SJSA1 (cell line): ENCODE measurements at regions not wholly inside any gene's neighbourhood (a gene's known extent, or its start where the extent isn't known, plus 50 kb on each side); places are given as distances from the start of the nearest gene placed in this dataset.
A peak's percentile ranks its signal among the peaks of the same experiment; 100 is the strongest.

Experiments
- DNase-seq, 2 experiments: peaks; one replicate each; pipeline ENCODE4 v3.0.0-alpha.2; 2015 to 2020; ENCODE audit warnings: low spot score in 2 of 2, low read depth in 1 of 2
- H3K27ac ChIP-seq: fragments of 250-450 bp; sonication (Bioruptor Pico); 2 replicates; pipeline ENCODE4 v1.5.1; 2020; ENCODE audit warnings: mild to moderate bottlenecking, moderate library complexity
- H3K27me3 ChIP-seq: fragments of 250-450 bp; sonication (Bioruptor Pico); replicated peaks from 2 replicates; pipeline ENCODE4 v1.5.1; 2020; ENCODE audit warnings: mild to moderate bottlenecking, moderate library complexity
- H3K36me3 ChIP-seq: fragments of 250-450 bp; sonication (Bioruptor Pico); 2 replicates; pipeline ENCODE4 v1.5.1; 2020; ENCODE audit warnings: mild to moderate bottlenecking
- H3K4me1 ChIP-seq: fragments of 250-450 bp; sonication (Bioruptor Pico); replicated peaks from 2 replicates; pipeline ENCODE4 v1.6.1; 2021; ENCODE audit warnings: mild to moderate bottlenecking
- H3K4me3 ChIP-seq: fragments of 250-450 bp; sonication (Bioruptor Pico); 2 replicates; pipeline ENCODE4 v1.5.1; 2020; ENCODE audit warnings: mild to moderate bottlenecking
- H3K9me3 ChIP-seq: fragments of 250-450 bp; sonication (Bioruptor Pico); replicated peaks from 2 replicates; pipeline ENCODE4 v1.5.1; 2020; ENCODE audit warnings: mild to moderate bottlenecking

DNA sequence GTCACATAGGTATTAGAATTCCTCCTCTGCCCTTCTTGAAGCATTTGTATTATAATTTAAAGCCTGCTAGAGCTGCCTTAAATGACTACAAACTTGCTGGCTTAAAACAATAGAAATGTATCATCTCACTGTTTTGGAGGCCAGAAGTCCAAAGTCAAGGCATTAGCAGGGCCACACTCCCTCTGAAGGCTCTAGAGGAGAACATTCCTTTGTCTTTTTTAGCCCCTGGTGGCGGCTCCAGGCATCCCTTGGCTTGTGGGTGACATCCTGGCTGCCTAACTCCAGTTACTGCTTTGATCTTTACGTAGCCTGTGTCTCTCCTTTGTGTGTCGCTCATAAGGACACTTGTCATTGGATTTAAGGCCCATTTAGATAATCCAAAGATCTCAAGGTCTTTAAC, 186.6 kb upstream of the SALL1 start:
- Histone ChIP-seq H3K9me3 (no peaks in the 10 kb centered on the region), H3K36me3 (no peaks in the 10 kb centered on the region), H3K4me3 (no peak overlapping the region), H3K27me3 (no peaks in the 10 kb centered on the region), H3K27ac (no peak overlapping the region), H3K4me1 (no peaks in the 10 kb centered on the region)
- no peak for DNase-seq

DNA sequence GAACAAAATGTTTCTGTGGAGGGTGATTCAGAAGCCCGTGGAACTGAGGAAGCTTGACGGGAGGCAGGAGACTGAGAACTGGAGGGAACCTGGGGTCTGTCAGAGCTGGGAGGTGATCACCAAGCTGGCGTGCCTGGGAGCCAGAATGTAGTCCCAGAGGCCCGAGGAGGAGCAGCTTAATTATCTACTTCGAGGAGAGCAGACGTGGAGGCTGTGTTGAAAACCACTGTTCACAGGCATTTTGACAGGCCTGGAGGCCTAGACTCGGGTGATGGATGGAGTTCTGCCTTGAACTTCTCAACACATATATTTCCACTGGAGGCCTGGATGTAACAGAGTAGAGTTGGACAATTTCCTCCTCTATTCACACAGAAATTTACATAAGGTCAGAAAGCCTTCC, 177.7 kb upstream of the SALL1 start:
- no peaks in the 10 kb centered on the region for H3K9me3 ChIP-seq
- H3K36me3 ChIP-seq: no peaks in the 10 kb centered on the region
- H3K27me3 ChIP-seq: no peaks in the 10 kb centered on the region
- no peak overlapping the region for H3K4me3 ChIP-seq
- H3K4me1 ChIP-seq: peaks cover 14% of the 10 kb centered on the region
- H3K27ac ChIP-seq: no peak overlapping the region
- no peak for DNase-seq

DNA sequence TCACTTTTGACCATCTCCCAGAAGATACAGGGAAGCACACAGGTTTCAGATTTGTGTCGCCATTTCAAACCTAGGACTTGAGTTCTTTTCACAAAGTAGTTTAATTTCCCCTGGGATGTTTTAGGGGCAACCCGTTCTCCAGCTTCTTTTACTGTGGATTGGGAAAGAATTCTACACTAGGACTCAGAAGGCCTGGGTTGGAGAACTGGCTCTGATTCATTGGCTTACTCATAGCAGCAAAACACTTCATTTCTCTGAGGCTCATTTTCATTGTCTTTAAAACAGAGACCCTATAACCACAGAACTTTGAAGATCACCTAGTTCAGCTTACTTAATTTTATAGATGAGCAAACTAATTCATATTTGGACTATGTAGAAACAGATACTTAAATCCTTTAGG, 175.9 kb upstream of the SALL1 start:
- Histone ChIP-seq H3K4me1 (peaks cover 14% of the 10 kb centered on the region), H3K4me3 (no peak overlapping the region), H3K27ac (no peak overlapping the region), H3K36me3 (no peaks in the 10 kb centered on the region), H3K27me3 (no peaks in the 10 kb centered on the region), H3K9me3 (no peaks in the 10 kb centered on the region)
- no peak for DNase-seq

DNA sequence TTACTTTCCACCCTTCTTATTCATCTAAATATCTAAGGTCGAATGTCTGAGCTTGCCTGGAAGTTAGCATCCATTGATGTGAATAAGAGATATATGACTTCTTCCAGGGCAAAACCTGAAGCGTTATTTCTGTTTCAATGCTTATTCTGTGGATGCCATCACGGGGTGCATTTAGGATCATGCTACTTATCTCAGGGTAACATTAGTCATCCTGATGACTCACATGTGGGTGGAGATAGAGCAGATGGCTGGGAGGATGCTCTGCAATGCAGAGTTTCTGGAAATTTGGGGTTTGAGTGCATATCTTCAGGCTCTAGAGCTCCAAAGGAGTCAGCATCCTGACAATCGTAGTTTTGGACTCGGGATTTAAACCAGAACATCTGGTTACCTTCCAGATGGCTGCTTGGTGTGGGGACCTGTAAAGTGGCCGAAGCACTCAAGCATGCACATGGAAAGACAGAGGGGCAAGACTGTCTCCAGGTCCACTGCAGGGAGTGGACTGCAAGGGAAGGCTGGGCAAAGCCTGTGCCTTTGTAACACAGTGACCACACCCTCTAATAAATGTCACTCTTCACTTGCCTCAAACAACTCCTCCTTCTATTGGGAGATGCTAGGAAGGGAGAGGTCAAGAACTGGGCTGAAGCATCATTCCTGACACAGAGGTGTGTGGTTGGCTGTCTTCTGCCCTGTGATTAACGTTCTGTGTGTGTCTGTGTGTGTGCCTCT, 175.2 kb upstream of the SALL1 start:
- H3K4me3 ChIP-seq: no peak overlapping the region
- peaks cover 14% of the 10 kb centered on the region for H3K4me1 ChIP-seq
- no peaks in the 10 kb centered on the region for H3K36me3 ChIP-seq
- no peak overlapping the region for H3K27ac ChIP-seq
- peak in 1 of 2 experiments; percentile 27 for DNase-seq
- no peaks in the 10 kb centered on the region for H3K9me3 ChIP-seq
- H3K27me3 ChIP-seq: no peaks in the 10 kb centered on the region

DNA sequence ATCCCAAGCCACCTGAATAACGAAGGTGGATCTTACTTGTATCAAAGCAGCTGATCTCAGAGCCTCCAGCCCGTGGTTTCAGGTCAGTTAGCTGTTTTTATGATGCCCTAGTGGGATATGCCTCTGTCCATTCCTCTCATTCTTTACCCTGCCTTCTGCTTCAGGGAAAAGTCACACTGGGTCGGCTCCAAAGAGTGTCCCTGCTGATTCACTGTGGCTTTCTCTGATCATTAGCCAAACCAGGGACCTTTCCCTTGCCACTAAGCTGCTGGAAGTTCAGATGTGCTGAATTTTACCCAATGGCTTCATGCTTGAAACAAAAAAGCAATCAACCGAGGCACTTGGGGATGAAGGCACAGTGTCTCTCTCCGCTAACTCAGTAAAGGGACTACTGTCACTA, 170.2 kb upstream of the SALL1 start:
- no peak for DNase-seq

DNA sequence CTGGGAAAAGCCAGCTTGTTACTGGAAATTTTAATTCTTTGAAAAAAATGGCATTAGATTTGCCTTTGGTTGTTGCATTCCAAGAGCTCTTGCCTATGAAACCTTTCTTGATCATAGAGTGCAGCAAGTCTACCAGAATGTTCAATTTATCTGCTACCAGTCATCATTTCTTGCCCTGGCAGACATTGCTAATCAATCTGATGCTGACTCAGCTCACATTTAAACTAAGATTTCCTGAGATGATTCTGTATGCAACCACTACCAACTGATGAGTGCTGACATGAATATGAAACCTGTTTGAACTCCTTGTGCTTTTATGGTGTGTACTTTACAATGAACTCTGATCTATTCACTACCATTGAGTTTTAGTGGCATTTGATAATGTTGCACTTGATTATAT, 166.5 kb upstream of the SALL1 start:
- H3K9me3 ChIP-seq: no peaks in the 10 kb centered on the region

More for the DNA sequence above, 170.2 kb upstream of the SALL1 start:
- no peaks in the 10 kb centered on the region for H3K36me3 ChIP-seq
- no peaks in the 10 kb centered on the region for H3K27me3 ChIP-seq
- peaks cover 6% of the 10 kb centered on the region for H3K4me1 ChIP-seq
- H3K4me3 ChIP-seq: no peak overlapping the region
- no peaks in the 10 kb centered on the region for H3K9me3 ChIP-seq
- no peak overlapping the region for H3K27ac ChIP-seq

DNA sequence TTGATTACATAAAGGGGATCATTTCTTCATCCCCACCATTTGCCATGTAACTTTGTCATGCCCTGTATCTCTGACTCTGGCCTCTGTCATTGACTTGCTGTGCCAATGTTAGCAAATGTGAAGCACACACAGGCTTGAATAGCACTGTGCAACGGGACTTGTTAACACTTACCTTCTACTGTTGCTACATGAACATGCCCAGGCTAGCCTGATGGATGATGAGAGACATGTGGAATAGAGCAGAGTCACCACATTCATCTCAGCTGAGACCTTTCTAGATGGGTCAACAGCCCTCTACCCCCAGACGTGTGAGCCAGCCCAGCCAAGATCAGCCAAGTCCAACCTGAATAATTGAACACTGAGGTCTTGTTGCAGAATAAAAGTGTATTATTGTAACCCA, 162.1 kb upstream of the SALL1 start:
- no peaks in the 10 kb centered on the region for H3K9me3 ChIP-seq
- no peak overlapping the region for H3K4me3 ChIP-seq
- H3K27ac ChIP-seq: no peak overlapping the region
- H3K27me3 ChIP-seq: no peaks in the 10 kb centered on the region
- no peaks in the 10 kb centered on the region for H3K36me3 ChIP-seq
- DNase-seq: no peak
- H3K4me1 ChIP-seq: no peaks in the 10 kb centered on the region

More for the DNA sequence above, 166.5 kb upstream of the SALL1 start:
- no peak overlapping the region for H3K4me3 ChIP-seq
- H3K27me3 ChIP-seq: no peaks in the 10 kb centered on the region
- no peak overlapping the region for H3K27ac ChIP-seq
- H3K36me3 ChIP-seq: no peaks in the 10 kb centered on the region
- no peak for DNase-seq
- H3K4me1 ChIP-seq: no peaks in the 10 kb centered on the region

DNA sequence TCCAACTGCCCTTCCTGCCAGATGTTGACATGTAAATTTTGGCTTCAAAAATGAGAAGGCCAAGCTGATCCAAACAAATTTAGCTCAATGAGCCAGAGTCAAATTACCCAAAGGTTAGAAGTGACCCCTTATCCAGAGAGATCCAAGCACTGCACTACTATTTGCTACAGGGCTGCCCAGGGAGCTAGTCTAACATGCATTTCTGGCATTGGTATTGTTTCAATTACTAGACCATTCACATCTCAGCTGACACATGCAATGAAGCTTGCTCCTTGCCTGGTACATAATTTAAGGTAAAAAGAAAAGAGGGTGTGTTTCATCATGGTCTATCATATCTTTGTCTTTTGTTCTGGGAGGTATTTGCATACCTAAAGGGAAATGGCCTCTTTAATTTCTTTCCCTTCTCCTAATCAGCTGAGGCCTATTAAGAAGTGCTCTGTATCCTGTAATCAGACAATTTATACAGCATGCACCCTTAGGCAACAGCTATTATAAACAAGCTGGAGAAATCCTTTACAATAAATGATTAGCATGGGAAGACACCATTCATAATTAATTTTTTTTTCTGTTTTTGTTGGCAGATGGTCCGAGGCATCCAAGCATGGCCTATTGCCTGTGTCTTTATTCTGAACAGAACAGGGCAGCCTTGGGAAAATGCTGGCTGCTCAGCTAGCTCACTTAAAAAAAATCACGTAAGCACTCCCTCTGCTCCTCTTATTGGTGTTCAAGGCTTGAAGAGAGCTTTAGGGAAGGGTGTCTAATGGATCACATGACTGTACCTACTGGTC, 161.5 kb upstream of the SALL1 start:
- no peak for DNase-seq
- Histone ChIP-seq H3K4me1 (no peaks in the 10 kb centered on the region), H3K4me3 (no peak overlapping the region), H3K36me3 (no peaks in the 10 kb centered on the region), H3K27me3 (no peaks in the 10 kb centered on the region), H3K9me3 (no peaks in the 10 kb centered on the region), H3K27ac (no peak overlapping the region)

DNA sequence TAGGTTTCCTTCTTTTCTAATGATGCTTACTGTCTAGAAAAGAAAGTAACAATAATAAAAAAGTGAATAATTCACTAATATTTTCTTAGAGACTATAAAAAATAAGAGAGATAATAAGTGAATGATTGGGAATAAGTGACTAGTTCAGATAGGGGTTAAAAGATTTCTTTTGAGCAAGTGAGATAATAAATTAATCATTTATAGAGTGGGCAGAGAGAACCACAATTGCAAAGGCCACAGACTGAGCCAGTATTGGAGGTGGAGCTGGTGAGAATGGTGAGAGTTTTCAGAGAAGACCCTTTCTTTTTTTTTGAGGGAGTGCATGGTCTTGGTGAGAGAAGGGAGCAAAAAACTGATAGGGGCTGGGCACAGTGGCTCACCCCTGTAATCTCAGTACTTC, 159.1 kb upstream of the SALL1 start:
- Histone ChIP-seq H3K27me3 (no peaks in the 10 kb centered on the region), H3K4me3 (no peak overlapping the region), H3K4me1 (no peaks in the 10 kb centered on the region), H3K9me3 (no peaks in the 10 kb centered on the region), H3K27ac (no peak overlapping the region), H3K36me3 (no peaks in the 10 kb centered on the region)
- no peak for DNase-seq

DNA sequence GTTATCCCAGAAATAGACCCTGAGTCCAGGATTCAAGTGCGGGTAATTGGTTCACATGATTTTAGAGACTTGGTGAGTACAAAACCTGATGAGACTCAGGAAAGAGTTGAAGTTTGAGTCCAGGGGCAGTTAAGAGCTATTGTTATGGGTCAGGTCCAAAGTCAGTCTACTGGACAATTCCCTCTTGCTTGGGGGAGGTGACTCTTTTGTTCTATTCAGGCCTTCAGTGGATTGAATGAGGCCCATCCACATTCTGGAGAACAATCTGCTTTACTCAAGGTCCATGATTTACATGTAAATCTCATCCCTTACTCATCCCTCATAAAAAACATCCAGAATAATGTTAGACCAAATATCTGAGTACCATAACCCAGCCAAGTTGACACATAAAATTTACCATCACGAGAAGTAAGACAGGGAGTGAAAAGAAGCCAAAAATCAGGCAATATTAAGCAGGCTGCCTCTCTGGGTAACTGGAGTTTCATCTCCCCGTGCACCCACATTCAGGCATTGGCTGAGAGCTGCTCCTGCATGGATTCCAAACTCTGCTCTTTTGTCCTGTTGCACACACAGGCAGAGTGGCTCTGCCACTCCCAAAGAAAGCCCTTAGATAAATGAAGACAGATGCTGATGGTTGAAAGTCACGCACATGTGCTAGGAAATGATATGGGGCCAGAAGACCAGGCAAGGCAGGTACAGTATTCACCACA, 156.0 kb upstream of the SALL1 start:
- H3K4me1 ChIP-seq: no peaks in the 10 kb centered on the region
- no peaks in the 10 kb centered on the region for H3K27me3 ChIP-seq
- H3K36me3 ChIP-seq: no peaks in the 10 kb centered on the region
- no peaks in the 10 kb centered on the region for H3K9me3 ChIP-seq
- DNase-seq: no peak
- H3K27ac ChIP-seq: no peak overlapping the region
- H3K4me3 ChIP-seq: no peak overlapping the region

DNA sequence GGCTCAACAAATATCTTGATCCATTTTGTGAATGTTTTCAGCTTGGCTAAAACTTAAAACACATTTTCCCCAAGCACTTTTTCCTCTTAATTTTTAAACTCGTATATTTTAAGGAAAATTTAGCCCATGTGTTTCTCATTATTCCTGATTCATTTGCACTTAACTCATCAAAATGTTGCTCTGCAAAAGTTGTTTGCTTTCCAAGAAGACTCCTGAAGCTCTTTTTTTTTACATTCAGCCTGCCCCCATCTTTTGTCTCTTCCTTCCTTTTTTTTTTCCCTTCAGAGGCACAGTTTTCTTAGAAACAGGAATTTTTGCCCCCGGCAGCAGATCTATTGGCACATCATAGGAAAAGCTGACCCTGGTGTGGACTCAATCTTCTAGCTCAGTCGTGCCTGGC, 155.0 kb upstream of the SALL1 start:
- Histone ChIP-seq H3K36me3 (no peaks in the 10 kb centered on the region), H3K4me3 (no peak overlapping the region), H3K4me1 (no peaks in the 10 kb centered on the region), H3K9me3 (no peaks in the 10 kb centered on the region), H3K27ac (no peak overlapping the region), H3K27me3 (no peaks in the 10 kb centered on the region)
- DNase-seq: no peak

DNA sequence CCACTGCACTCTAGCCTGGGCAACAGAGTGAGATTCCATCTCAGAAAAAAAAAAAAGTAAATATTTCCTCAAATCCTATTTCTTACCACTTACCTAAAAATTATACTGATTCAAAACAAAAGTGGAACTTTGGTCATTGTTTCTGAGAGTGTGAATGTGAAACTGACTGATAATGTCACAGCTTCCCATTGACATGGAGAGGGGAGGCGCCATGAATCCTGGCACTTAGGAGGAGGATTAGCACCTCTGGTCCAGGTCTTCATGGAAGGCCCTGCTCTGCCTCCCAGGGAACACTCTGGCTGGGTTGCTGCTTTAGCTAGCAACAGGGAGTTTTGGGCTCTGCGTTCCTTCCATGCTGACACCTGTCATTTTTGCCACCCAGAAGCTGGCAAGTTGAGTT, 154.3 kb upstream of the SALL1 start:
- H3K4me1 ChIP-seq: no peaks in the 10 kb centered on the region
- no peak for DNase-seq
- H3K27ac ChIP-seq: no peak overlapping the region
- H3K36me3 ChIP-seq: no peaks in the 10 kb centered on the region
- H3K9me3 ChIP-seq: no peaks in the 10 kb centered on the region
- H3K4me3 ChIP-seq: no peak overlapping the region
- no peaks in the 10 kb centered on the region for H3K27me3 ChIP-seq

DNA sequence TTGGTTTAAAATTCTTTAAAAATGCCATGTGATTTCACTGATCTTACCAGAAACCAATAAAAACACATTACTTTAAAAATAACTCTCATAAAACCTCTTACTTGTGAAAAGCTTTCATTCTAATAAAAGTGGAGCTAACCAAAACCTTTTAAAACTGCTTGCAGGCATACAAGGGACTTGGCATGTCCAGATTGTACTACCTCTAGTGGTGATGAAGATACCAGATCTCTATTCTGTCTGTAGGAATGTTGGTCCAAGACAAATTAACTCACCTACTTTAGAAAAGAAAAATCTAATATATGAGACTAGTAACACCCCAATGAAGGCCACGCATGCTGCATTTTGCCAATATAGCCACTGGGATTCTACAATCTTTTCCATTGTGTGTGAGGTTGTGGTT, 151.0 kb upstream of the SALL1 start:
- no peaks in the 10 kb centered on the region for H3K4me1 ChIP-seq
- H3K27ac ChIP-seq: no peak overlapping the region
- no peaks in the 10 kb centered on the region for H3K27me3 ChIP-seq
- no peak for DNase-seq
- H3K9me3 ChIP-seq: no peaks in the 10 kb centered on the region; the same call in 1 of the 2 replicates
- no peak overlapping the region for H3K4me3 ChIP-seq
- H3K36me3 ChIP-seq: no peaks in the 10 kb centered on the region

DNA sequence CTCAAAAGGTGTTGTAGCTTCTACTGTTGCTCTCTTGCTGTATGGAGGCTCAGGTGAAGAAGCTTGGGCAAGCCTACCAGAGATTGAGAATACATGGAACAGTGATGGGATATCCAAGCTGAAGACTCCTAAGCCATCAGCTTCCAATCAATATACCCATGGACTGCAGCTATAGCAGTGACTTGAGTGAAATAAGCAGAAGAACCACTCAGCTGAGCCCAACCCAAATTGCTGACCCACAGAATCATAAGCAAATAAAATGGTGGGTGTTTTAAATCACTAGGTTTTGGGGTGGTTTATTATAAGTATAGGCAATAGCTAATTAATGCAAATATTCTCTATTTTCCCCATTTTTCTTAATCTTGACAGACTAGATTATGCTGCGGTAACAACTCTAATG, 147.7 kb upstream of the SALL1 start:
- Histone ChIP-seq H3K4me1 (no peaks in the 10 kb centered on the region), H3K27ac (no peak overlapping the region), H3K9me3 (peaks cover 7% of the 10 kb centered on the region), H3K4me3 (no peak overlapping the region), H3K27me3 (no peaks in the 10 kb centered on the region; the same call in 1 of the 2 replicates), H3K36me3 (no peaks in the 10 kb centered on the region)
- no peak for DNase-seq
